ENCODE measurements at regions not wholly inside any gene's neighbourhood (a gene's known extent, or its start where the extent isn't known, plus 50 kb on each side); places are given as distances from the start of the nearest gene placed in this dataset.

DNA sequence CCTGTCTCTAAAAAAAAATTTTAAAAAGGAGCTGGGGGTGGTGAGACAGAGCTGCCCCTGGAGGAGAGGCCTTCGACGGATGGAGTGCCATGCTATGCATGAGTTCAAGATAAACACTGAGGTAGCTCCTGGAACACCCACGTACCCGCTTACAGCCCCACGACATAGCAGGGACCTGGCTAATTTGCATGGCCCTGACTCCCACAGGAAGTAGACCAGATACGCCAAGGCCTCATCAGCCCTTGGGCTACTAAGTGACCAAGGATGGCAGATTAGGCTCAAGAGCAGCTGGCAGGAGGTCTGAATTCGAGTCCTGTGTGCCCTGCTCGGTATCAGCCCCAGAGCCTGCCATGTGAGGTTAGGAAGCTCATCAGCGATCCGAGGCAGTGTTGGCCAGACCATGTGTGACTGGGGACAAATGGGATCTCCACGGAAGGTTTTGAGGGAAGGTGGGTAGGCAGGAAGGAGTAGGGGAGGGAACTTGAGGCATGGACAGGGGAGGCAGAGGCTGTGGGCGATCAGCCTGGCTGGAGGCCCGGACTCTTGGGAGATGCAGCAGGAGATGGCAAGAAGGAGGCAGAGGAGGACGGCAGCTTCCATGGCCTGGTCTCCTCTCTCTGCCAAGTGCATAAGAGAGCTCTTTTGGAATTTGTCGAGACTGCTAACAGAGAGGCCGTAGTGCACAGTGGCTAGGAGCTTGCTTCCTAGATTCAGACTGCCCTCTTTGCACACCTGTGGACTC, 218.3 kb downstream of the GLI2 start:
- no peaks in the 10 kb centered on the region for H3K27me3 ChIP-seq (ENCODE audit: control insufficient read depth, insufficient read depth, low read length)
- H3K4me3 ChIP-seq (ENCODE audit: insufficient read depth, low read depth, low read length), result no peak overlapping the region
- H3K36me3 ChIP-seq (replicated peaks; ENCODE audit: control insufficient read depth, insufficient read depth, low read length), result peaks cover 2% of the 10 kb centered on the region
- DNase-seq, result no peak

DNA sequence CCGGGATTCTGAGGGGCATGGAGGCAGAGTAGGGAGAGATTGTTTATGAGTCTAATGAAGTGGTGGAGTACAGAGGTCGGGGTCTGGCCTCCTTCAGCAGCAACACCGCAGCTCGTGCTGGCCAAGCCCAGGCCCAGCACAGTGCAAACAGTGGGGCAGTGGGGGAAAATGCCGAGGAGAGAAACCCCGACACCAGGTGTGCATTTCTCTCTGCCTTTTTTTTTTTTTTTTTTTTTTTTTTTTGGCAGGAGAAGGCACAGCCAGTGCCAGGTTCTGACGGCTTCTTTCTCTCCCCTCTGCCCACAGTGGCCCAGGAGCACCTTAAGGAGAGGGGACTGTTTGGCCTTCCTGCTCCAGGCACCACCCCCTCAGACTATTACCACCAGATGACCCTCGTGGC, 219.3 kb downstream of the GLI2 start:
- Histone ChIP-seq H3K4me3 (ENCODE audit: insufficient read depth, low read depth, low read length) (no peak overlapping the region), H3K27me3 (ENCODE audit: control insufficient read depth, insufficient read depth, low read length) (no peaks in the 10 kb centered on the region), H3K36me3 (replicated peaks; ENCODE audit: control insufficient read depth, insufficient read depth, low read length) (peaks cover 3% of the 10 kb centered on the region)
- no peak for DNase-seq

GRCh38 chr2:120955427-120955826, 219.8 kb downstream of the GLI2 start:
- H3K36me3 ChIP-seq (replicated peaks; ENCODE audit: control insufficient read depth, insufficient read depth, low read length), result peaks cover 3% of the 10 kb centered on the region
- no peak for DNase-seq
- H3K4me3 ChIP-seq (ENCODE audit: insufficient read depth, low read depth, low read length), result no peak overlapping the region
- no peaks in the 10 kb centered on the region for H3K27me3 ChIP-seq (ENCODE audit: control insufficient read depth, insufficient read depth, low read length)

- Histone ChIP-seq H3K4me3 (ENCODE audit: insufficient read depth, low read depth, low read length) (no peak overlapping the region), H3K36me3 (replicated peaks; ENCODE audit: control insufficient read depth, insufficient read depth, low read length) (peaks cover 3% of the 10 kb centered on the region), H3K27me3 (ENCODE audit: control insufficient read depth, insufficient read depth, low read length) (no peaks in the 10 kb centered on the region)
- DNase-seq, result no peak
These were observed 221.0 kb downstream of the GLI2 start for GRCh38 chr2:120956486-120957156.

GRCh38 chr2:120957905-120958304, 222.2 kb downstream of the GLI2 start:
- H3K27me3 ChIP-seq (ENCODE audit: control insufficient read depth, insufficient read depth, low read length), result no peaks in the 10 kb centered on the region
- H3K4me3 ChIP-seq (ENCODE audit: insufficient read depth, low read depth, low read length), result no peak overlapping the region
- DNase-seq, result no peak
- peaks cover 3% of the 10 kb centered on the region for H3K36me3 ChIP-seq (replicated peaks; ENCODE audit: control insufficient read depth, insufficient read depth, low read length)

- H3K4me3 ChIP-seq (ENCODE audit: insufficient read depth, low read depth, low read length), result no peak overlapping the region
- peaks cover 3% of the 10 kb centered on the region for H3K36me3 ChIP-seq (replicated peaks; ENCODE audit: control insufficient read depth, insufficient read depth, low read length)
- H3K27me3 ChIP-seq (ENCODE audit: control insufficient read depth, insufficient read depth, low read length), result no peaks in the 10 kb centered on the region
- peak; percentile 92 for DNase-seq
These were observed 223.1 kb downstream of the GLI2 start for GRCh38 chr2:120958623-120959366.

- Histone ChIP-seq H3K27me3 (ENCODE audit: control insufficient read depth, insufficient read depth, low read length) (no peaks in the 10 kb centered on the region), H3K4me3 (ENCODE audit: insufficient read depth, low read depth, low read length) (no peak overlapping the region), H3K36me3 (replicated peaks; ENCODE audit: control insufficient read depth, insufficient read depth, low read length) (peaks cover 3% of the 10 kb centered on the region)
- no peak for DNase-seq
These were observed 223.8 kb downstream of the GLI2 start for GRCh38 chr2:120959426-120959825.

GRCh38 chr2:120960770-120961366, 225.2 kb downstream of the GLI2 start:
- no peak for DNase-seq
- no peaks in the 10 kb centered on the region for H3K27me3 ChIP-seq (ENCODE audit: control insufficient read depth, insufficient read depth, low read length)

GRCh38 chr2:120961396-120961795, 225.7 kb downstream of the GLI2 start:
- no peak for DNase-seq
- H3K36me3 ChIP-seq (replicated peaks; ENCODE audit: control insufficient read depth, insufficient read depth, low read length), result peaks cover 3% of the 10 kb centered on the region

More at GRCh38 chr2:120960770-120961366, 225.2 kb downstream of the GLI2 start:
- Histone ChIP-seq H3K36me3 (replicated peaks; ENCODE audit: control insufficient read depth, insufficient read depth, low read length) (peaks cover 3% of the 10 kb centered on the region), H3K4me3 (ENCODE audit: insufficient read depth, low read depth, low read length) (no peak overlapping the region)

GRCh38 chr2:120963997-120964705, 228.5 kb downstream of the GLI2 start:
- Histone ChIP-seq H3K4me3 (ENCODE audit: insufficient read depth, low read depth, low read length) (no peak overlapping the region), H3K27me3 (ENCODE audit: control insufficient read depth, insufficient read depth, low read length) (no peaks in the 10 kb centered on the region), H3K36me3 (replicated peaks; ENCODE audit: control insufficient read depth, insufficient read depth, low read length) (peaks cover under 1% of the 10 kb centered on the region)
- DNase-seq, result no peak

More at GRCh38 chr2:120961396-120961795, 225.7 kb downstream of the GLI2 start:
- Histone ChIP-seq H3K4me3 (ENCODE audit: insufficient read depth, low read depth, low read length) (no peak overlapping the region), H3K27me3 (ENCODE audit: control insufficient read depth, insufficient read depth, low read length) (no peaks in the 10 kb centered on the region)

GRCh38 chr2:120964819-120965218, 229.2 kb downstream of the GLI2 start:
- no peak for DNase-seq
- no peaks in the 10 kb centered on the region; the same call in none of the 2 replicates for H3K36me3 ChIP-seq (replicated peaks; ENCODE audit: control insufficient read depth, insufficient read depth, low read length)
- H3K4me3 ChIP-seq (ENCODE audit: insufficient read depth, low read depth, low read length), result no peak overlapping the region
- H3K27me3 ChIP-seq (ENCODE audit: control insufficient read depth, insufficient read depth, low read length), result no peaks in the 10 kb centered on the region

GRCh38 chr2:120966510-120967254, 231.0 kb downstream of the GLI2 start:
- DNase-seq, result no peak
- Histone ChIP-seq H3K4me3 (ENCODE audit: insufficient read depth, low read depth, low read length) (no peak overlapping the region), H3K36me3 (replicated peaks; ENCODE audit: control insufficient read depth, insufficient read depth, low read length) (peaks cover 6% of the 10 kb centered on the region), H3K27me3 (ENCODE audit: control insufficient read depth, insufficient read depth, low read length) (no peaks in the 10 kb centered on the region)

- Histone ChIP-seq H3K36me3 (replicated peaks; ENCODE audit: control insufficient read depth, insufficient read depth, low read length) (peaks cover 11% of the 10 kb centered on the region), H3K27me3 (ENCODE audit: control insufficient read depth, insufficient read depth, low read length) (no peaks in the 10 kb centered on the region), H3K4me3 (ENCODE audit: insufficient read depth, low read depth, low read length) (no peak overlapping the region)
- DNase-seq, result no peak
These were observed 232.8 kb downstream of the GLI2 start for GRCh38 chr2:120968307-120969015.
